Endometrial microvascular endothelial cells (primary cell): ENCODE measurements at regions not wholly inside any gene's neighbourhood (a gene's known extent, or its start where the extent isn't known, plus 50 kb on each side); places are given as distances from the start of the nearest gene placed in this dataset.

Experiments
- in situ Hi-C: cut with HindIII; loops from 2 replicates; pipeline ENCODE4 v1.10.0; 2017; ENCODE audit warnings: low sequenced_read_pairs, low pct_unique_long_range_greater_than_20kb; ENCODE audit errors: inconsistent ontology term

DNA sequence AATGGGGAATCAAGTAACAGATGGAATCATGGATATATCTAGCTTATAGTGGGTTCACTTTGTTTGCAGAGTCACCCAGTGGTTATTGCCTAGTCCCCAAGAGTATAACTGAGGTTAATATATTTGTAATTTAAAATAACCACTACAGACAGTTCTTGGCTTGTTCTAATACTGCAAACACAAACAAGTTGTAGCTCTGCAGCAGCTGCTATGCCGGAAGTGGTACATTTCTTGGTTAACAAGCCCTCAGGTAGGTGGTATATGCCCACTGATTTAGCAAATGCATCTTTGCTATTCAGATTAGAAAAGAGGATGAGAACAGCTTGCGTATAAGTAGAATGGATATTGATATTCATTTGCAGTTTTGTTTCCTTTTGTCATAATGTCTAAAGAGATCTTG, 984.2 kb downstream of the SQOR start:
- in situ Hi-C loops, result no loop called here

DNA sequence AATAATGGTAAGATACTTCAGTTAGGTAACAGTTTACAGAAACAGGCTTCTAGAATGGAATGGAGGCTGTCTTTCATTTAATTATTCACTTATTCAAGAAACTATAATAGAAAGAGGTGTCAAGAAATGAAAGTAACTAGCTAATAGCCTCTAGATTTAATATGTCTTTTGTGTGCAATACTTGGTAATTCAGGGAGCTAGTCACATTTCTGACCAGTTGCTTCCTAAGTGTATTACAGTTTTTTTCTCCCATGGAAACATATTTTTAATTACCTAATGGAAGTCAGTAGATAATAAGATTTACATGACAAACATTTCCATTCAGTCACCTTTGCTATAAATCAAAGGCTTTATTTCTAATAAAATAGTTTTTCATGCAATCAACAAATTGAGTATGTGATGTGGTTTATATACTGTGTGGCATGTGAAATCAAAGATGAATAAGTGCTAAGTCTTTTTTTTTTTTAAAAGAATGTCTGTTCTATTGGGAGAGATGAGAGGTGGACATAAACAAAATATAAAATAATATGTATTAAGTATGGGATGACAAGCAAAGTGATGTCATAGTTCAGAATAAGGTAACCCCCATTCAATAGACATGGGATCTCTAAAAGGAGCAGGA, 985.7 kb downstream of the SQOR start:
- in situ Hi-C loops, result no loop called here

DNA sequence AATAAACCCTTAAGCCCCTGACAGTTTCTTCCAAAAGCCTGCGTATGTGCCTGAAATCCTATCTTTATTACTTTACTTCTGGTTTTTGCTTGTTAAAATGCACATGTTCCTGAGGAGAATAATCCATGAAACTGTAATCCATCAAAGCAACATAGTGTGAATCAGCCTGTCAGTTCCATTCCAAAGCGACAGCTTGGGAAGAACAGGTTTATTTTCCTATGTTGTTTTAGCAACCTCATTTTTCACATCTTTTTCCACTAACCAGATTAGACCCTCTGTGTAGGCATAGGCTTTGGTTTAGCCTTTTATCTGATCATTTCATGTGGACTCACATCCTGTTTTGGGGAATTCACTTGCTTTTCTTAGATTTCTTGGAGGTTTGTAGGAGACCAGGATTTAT, 988.0 kb downstream of the SQOR start:
- in situ Hi-C loops, result no loop called here

DNA sequence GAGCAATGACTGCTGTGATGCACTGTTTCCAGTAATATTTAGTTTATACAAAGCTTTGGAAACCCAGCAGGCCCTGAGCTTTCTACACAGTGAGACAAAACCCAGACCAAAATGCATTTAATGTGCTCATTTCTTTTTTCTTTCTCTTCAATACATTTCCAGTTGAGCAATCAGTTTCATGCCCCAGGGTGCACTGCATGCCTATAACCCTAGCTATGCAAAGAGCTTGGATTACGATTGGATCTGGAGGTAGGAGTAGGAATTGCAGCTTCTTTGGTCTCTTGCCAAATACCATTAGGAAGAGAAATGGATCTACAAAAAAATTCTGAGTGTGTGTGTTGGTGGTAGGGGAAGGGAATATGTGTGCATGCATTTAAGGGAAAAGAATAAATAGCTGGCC, 1001.4 kb downstream of the SQOR start:
- in situ Hi-C loops, result no loop called here

DNA sequence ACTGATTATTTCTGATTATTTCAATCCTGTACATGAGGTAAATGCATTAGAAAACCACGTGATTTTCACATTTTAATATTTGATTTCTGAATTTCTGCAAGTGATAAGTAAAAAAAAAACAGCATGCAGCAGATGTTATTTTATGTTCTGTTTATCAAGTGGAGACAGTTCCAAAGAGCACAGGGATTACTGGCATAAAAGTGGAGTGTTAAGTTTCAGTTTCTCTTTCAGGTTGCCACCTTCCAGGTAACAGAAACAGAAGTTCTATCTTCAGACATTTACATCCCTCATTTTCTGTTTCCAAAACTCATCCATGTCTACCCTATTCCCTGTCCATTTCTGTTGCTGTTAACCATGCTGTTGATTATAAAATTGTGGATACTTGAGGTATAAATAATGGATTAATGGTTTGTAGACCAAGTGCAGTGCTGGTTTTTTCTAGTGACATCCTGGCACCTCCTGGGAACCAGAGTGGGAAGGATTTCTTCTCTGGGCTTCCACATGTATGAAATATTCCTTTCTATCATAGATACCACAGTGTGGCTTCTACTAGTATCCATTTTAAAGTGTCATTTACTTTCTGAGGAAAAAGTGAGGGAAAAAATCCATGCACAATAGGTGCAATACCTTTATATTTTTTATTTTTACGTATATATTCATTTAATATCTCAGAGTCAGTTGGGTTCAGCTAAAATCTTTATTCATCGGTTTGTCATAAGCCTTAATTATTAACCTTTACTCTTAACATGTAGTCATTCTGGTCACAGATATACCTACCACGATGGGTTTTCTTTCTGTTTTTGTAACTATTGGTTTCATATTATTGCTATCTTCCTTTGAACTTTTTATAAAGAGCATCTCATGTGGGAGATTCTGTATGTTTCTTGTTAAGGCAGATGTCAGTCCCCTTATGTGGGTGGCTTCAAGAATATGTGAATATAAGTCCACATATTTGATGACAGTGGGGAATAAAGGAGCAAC, 1010.0 kb downstream of the SQOR start:
- in situ Hi-C loops, result no loop called here

- in situ Hi-C loops, result no loop called here
These were observed 1011.7 kb downstream of the SQOR start for GRCh38 chr15:46646490-46646889.

GRCh38 chr15:46647046-46647445, 1012.2 kb downstream of the SQOR start:
- in situ Hi-C loops, result no loop called here

DNA sequence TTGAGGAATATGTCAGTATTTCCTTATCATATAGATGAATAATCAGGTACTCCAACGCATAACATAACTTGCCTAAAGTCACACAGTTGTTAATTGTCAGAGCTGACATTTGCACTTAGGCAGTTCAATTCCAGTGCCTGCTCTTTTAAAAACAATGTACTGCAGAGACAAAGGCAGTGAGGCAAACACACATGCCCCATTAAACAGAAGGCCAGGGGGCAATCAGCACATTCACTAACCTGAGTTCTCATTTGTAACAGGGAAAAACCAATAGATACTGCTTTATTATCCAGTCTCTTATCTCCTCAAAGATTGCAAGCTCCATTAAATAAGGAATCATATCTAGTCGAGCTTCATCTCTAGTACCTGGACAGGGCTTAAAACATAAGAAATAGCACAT, 1017.4 kb downstream of the SQOR start:
- in situ Hi-C loops, result no loop called here

GRCh38 chr15:46654993-46655392, 1020.2 kb downstream of the SQOR start:
- in situ Hi-C loops, result no loop called here

- in situ Hi-C loops, result no loop called here
These were observed 1025.4 kb downstream of the SQOR start for GRCh38 chr15:46660096-46660842.

DNA sequence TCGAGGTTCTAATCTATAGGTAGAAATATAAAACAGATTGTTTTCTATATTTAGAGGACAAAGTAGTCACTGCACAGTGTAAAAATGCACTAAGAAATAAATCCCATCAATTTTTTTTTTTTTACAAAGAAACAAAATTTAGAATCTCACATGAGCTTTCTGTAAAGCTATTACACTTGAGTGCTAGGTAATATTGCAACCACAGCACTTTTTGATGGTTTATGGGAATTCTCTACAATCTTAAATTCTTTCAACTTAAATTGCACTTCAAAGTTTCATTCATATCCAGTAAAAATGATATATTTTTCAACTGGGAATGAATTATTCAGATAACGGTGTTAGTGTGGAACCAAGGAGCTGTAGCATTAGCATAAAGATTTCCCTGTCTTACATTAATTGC, 1035.4 kb downstream of the SQOR start:
- in situ Hi-C loops, result no loop called here

DNA sequence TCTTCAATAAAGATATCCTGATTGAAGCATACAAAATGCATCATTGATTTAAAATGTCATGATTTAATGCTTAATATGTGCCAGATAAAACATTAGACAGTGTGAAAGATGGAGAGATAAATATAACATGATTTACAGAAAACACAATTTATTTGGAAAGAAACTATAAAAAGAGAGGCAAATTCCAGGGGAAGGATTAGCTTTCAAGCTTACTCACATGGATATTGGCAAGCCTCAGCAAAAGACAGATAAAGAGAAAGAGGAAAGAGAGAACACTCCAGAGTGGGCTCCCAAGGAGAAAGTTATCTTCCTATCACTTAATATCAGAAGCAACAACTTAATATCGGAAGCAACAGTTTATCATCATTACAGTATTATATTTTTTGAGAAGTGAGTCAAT, 1036.5 kb downstream of the SQOR start:
- in situ Hi-C loops, result no loop called here

- in situ Hi-C loops, result no loop called here
These were observed 1037.2 kb downstream of the SQOR start for GRCh38 chr15:46672041-46672440.

- in situ Hi-C loops, result no loop called here
These were observed 1040.8 kb upstream of the SEMA6D start for GRCh38 chr15:46676233-46677206.

- in situ Hi-C loops, result no loop called here
These were observed 1039.8 kb upstream of the SEMA6D start for GRCh38 chr15:46677491-46677890.

- in situ Hi-C loops, result no loop called here
These were observed 1035.4 kb upstream of the SEMA6D start for GRCh38 chr15:46681901-46682300.

DNA sequence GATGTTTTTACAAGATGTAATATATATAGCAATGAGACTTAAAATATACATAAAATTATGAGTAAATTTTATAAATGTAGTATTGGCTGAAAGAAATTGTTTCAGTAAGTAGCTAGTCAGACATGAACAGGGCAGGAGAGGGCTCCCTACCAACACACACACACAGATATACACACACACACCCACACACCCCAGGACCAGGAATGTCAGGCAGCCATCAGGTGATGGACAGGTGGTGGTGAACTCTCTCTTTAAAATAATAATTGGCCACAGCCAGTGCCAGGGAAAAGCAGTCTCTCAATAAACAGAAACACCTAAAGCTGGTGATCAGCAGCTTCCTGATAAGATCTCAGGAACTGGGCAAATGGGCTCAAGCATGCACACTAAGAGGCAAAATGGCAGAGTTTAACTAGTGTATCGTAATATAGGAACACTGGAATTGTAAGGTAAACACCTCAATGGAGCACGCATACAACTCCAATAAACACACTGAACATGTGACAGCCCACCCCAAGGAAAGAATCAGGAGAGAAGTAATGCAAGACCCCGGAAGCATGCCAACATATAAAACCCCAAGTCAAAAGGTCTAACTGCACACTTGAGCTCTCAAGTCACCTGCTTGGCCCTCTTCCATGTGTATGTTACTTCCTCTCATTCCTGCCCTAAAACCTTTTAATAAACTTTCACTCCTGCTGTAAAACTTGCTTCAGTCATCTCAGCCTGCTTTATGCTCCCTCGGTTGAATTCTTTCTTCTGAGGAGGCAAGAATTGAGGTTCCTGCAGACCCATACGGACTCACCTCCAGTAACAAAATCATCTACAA, 1034.1 kb upstream of the SEMA6D start:
- in situ Hi-C loops, result no loop called here

GRCh38 chr15:46685096-46685495, 1032.2 kb upstream of the SEMA6D start:
- in situ Hi-C loops, result no loop called here
